GM18511 (cell line): ENCODE measurements at regions not wholly inside any gene's neighbourhood (a gene's known extent, or its start where the extent isn't known, plus 50 kb on each side); places are given as distances from the start of the nearest gene placed in this dataset.

Source experiments
- ATAC-seq: cut with Tn5 transposase; IDR thresholded peaks from one replicate; pipeline ENCODE4 v1.9.1; 2021; ENCODE audit warnings: mild to moderate bottlenecking, moderate library complexity; ENCODE audit not compliant: unreplicated experiment

DNA sequence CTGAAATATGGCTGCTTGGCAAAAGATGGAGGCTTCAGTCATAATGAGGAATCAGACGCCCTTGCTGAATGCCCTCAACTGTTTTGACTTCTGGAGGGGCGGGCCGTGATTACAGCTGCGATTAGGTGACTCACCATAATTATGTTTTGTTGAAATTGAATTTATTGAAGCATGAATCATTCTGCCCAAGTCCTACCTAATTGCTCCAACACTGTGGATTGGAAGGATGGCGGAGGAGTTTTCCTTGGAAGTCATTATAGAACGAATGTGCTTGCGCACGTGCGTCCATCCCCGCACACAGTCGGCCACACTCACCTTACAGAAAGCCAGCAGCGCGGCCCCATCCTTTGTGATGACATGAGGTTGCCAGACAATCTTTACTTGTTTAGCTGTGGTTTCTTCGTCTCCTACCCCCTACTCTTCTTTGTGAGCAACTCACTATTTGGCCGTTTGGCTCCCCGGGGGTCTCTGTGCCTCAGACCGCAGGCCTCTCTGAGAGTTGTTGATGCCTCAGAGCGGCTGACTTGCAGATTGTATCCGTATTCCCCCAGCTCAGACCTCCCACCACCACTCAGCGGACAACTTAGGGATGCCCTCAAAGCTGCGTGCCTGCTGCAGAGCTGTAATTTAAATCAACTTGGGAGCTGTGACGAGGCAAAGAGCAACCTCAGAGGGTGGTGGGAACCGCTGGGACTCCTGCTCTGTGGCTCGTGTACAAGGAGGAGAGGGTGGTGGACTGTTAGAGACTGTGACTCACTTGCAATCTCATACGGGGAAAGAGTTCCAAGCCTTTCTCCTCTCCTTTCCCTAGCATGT is 513.4 kb downstream of the TNS1 start:
- no peak for ATAC-seq

DNA sequence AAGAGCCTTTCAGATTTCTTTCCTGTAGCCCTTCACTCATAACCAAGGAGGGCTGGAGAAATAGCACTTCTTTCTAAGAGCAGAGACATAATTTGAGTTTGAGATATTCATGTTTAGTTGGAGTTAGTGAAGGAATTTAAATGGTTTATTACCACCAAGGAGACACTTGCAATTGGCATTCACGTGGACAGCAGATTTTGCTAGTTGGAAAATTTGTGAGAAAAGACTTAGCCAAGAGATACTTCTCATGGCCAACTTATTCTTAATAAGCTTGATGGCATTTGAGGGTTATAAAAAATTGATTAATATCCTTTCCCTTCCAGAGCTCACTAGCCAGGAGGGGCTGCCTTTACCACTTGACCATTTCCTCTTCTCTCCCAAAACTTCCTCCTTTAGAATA is 518.7 kb downstream of the TNS1 start:
- no peak for ATAC-seq

DNA sequence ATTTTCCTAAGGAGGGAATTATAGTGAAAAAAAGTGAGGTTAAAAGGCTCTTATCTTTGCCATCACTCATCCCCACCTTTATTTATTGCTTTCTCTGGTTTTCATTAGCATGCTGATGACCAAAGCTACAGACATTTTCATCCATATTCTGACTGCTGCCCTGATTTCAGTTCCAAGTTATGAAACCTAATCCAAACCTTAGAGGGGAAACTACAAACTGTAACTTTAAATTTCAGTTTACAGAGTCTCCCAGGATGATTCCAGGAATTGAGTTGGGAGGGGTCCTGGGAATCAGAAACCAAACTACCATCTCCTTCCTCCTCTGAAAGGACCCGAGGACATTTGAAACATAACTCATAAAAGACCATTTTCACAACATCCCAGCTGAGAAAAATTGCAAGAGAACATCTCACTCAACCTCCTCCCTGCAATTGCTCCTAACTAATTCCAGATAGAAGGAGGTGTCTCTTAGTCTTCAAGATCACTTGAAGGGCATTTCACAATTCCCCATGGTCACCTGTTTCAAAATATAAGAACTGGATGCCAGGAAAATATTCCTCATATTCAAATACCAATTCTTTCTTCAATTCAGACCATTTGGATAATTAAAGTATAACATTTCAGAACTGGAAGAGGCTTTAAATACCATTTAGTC is 520.6 kb downstream of the TNS1 start:
- no peak for ATAC-seq

DNA sequence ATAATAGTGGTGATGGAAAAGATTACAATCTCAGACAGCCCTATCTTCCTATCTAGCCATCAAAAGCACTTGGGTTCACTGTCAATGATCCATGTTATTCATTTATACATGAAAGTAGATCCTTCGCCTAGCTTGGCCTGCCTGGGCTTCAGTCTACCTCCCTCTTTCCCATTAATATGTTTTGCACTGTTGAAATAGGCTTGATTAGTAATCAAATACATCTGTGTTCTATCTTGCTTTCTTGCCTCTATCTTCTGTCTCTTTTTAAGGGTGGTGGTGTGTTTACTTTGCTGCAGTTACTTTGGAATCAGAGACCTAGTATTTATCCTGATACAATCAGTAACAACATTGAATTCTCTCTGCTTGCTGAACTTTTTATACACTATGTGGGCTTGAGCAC is 521.2 kb downstream of the TNS1 start:
- no peak for ATAC-seq

DNA sequence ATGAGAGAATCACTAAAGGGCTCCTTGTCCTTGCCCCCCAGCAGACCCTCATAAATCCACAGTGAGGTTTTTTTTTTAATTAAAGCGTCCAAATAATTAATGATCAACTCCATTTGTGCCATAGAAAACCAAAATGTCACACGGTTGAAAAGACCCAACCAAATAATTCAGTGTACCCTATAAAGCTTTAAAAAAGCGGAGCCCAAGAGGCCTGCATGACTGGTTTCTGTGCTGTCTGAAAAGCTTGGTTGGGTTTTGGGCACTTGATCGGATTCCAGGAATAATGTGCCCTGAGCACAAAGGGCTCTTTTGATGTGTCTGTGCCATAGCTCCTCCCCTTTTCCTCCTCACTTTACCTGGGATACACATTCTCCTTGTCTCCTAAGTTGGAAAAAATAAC is 523.2 kb downstream of the TNS1 start:
- ATAC-seq, result no peak

DNA sequence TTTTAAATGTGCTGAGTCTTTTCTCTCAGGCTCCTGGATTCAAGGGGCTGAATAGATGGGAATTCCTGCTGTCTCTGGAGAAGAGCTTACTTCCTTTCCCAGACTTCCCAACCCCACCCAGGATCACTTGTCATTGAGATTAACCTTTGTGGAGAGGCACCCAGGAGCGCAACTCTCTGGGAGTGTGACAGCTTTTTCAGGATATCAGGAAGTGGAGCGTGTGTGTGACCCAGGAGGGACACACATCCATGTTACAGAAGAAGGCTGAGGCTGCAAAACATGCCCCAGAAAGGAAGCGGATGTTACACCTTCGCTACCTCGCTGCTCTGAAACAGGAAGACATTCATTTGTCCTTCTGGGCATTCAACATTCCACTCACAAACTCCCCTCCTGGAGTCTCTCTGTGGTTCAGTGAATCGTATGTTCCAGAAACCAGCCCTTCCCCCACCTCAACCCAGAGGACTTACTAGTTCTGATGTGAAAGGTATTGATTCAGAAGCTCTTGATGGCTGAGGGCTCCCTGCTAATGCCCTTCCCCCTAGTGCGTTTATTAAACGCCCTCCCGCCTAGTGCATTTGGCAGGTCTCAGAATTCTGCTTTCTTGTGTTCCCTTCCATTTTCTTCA is 523.9 kb downstream of the TNS1 start:
- no peak for ATAC-seq

DNA sequence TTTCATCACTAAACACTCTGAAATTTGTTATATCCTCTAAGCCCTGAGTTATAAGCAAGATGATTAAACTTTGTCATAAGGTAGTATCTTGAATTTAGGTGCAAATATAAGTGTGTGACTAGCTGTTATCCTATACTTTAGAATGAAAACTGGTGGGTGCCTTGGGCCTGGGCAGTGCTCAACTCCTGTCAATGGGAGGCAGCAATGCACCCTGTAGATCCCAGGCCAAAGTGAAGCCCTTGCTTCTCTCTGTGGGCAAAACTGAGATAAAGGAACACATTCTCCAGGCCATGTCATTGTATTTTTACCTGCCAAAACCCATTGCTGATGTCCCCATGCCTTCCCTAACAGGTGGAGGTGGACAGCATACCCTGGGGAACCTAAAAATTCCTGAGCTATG is 525.2 kb downstream of the TNS1 start:
- no peak for ATAC-seq

DNA sequence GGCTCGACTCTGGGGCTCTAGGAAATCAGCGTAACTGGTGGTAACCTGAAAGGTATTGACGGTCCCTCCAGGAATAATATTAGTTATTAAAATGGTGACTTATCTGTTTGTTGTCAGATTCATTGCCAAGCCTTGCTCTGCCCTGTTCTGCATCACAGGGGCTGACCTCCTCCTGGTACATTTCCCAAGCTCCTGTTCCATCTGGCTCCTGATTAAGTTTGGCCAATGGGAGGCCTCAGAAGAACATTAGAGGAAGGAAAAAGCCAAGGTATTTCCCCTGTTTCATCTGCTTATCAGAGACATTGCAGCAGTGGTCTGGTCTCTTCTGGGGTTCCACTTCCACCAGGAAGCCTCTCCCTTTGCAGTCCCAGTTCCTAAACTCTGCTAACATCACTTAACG is 527.0 kb downstream of the TNS1 start:
- no peak for ATAC-seq

DNA sequence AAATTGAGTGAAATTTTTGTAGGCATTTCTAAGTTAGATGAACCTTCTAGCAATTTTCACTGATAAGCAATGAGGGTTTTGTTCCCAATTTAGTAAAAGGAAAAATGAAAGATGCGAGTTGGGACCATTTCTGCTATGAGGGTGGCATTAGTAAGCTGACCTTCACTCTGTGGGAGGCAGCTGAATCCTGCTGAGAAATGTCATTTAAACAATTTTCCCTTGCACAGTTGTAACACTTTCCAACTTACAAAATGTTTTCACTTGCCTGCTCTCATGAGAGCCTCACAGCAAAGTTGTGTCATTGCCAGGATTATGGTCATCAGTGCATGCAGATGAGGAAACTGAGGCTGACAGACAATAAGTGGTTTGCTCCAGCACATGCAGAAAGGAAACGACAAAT is 527.7 kb downstream of the TNS1 start:
- no peak for ATAC-seq

DNA sequence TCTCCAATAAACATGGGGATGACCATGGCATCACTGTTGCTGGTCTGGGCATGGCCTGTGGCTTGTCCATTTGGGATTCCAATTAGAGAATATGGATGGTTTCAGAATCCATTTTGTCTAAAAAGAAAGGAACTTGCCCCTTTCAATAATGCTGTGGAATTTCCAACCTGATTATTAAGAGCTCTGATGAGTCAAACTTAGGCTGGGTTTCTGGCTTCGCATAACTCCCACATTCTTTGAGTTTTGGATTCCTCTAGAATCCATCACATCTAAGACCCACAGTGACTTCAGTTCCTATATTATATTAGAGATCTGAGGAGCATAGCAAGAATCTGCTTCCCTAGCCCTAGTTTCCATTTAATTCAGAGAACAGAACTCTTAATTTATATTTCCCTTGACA is 531.5 kb downstream of the TNS1 start:
- no peak for ATAC-seq

DNA sequence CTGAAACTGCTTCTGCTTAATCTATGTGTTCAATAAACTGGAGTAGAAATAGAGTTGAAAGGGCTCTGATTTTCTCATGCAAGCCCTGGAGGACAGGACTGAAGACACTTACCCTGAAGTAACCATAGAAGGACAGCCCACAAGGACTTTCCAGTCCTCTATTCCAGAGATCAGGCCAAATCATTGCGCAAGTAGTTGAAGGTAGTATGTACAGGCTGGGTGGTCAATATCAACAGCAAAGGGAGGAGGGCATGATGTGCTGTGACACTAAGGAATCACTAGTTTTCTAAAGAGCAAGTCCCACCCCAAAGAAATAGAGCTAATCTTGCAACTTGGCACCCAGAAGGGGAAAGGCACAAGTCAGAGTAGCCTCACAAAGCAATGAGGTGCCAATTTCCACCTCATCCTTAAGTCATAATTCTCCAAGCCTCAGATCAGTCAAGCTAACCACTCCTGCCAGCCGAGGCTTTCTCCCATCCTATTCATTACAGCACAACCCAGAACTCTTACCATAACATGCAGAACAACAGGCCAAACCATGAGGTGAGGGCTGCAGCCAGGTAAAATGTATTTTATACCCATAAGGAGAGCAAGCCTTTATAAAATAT is 533.5 kb downstream of the TNS1 start:
- no peak for ATAC-seq

DNA sequence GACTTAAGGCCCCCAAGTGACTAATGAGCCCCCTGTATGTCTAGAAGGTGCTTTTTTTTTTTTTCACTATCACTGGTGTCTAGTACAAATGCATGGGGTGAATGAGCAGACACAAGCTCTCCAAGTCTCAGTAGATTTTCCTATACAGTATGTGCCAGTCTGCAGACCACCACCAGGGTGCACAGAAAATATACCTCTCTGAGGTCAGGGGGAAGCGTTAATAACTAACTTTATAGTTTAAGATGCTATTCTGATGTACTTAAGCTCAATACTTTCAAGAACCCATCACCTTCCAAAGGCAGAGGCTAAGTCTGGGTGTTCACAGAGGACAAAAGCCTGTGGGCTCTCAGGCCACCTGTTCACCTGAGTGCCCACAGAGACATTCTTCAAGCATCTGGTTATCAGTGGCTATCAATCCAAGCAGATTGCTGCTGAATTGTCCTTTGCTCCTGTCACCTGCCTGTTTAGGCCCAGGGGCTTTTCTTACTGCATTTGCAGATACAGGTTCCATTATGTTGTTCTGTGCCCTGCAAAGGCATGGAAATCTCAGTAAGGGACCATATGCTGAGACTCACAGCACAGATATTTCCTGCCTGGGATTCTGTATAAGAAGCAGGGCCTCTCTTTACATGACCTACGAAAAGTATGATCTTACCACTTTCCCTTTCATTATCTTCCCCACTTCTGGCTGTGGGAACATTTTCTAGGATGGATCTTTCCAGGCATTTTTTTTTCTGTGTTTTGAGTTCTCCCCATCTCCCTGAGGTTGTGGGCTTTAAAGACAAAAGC is 534.6 kb downstream of the TNS1 start:
- no peak for ATAC-seq

DNA sequence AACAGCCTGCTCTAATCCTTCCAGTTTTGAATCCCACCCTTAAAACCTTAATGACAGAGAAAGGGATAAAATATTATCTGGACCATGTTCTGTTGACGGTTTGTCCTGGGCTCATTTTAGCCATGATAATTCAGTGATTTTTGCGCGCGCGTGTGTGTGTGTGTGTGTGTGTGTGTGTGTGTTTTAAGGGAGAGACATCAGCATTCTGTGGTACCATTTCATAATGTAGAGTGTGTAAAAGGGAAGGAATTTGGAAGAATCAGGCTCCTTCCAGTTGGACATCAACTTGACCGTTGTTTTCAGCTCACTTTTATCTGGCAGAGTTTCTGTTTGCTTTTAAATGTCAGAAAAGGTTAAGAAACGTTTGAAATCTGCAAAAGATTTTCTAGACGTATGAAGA is 535.5 kb downstream of the TNS1 start:
- no peak for ATAC-seq

DNA sequence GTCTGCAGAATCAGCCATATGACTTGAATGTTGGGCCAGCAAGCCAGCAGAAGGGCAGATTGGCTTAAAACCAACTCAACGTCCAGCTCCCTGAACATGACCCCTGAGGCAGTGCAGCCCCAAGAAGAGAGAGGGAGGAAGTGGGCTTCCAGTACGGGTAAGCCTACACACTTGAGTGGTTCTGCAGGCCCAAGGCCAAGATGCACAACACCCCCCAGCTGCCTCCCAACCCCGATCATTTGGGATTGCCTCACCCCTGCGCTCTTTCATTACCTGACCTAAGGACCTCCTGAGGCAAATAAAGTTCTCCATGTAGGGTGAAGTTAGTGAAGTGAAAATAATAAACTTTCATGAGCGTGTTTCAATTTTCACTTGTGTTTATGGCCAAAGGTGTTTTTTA is 536.0 kb downstream of the TNS1 start:
- ATAC-seq, result no peak

DNA sequence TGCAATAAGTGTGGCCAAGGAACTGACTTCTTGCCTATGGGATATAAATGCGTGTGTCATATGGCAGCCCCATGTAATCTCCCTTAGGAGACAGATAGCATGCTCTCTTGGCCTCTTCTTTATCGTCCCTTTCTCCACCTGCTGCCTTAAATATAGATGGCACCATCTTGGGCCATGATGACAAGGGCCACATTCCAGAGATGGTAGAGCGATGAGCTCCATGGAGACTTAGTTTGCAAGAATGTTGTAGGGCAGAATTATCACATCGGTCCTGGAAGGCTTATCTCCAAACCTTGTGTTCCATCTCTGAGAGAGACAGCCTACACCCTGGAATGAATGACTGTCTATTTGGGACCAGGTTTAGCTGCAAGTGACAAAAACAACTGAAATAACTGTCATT is 536.7 kb downstream of the TNS1 start:
- no peak for ATAC-seq

DNA sequence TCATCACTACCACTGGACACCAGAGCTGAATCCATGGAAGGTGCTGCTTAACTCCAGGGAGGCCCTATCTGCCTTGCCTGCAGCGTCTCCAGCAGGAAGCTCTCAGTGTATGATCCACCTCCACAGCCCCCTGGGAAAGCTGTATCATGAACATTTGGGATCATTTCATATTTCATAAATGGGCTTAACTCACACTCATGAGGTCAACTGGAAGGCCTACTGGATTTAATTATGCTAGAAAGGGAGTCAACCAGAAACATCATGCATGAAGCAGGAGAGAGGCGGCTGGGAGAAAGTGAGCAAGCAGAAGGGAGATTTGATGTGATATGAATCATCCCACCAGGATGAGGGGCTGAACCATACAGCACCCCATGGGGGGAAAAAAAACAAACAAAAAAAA is 537.7 kb downstream of the TNS1 start:
- no peak for ATAC-seq

DNA sequence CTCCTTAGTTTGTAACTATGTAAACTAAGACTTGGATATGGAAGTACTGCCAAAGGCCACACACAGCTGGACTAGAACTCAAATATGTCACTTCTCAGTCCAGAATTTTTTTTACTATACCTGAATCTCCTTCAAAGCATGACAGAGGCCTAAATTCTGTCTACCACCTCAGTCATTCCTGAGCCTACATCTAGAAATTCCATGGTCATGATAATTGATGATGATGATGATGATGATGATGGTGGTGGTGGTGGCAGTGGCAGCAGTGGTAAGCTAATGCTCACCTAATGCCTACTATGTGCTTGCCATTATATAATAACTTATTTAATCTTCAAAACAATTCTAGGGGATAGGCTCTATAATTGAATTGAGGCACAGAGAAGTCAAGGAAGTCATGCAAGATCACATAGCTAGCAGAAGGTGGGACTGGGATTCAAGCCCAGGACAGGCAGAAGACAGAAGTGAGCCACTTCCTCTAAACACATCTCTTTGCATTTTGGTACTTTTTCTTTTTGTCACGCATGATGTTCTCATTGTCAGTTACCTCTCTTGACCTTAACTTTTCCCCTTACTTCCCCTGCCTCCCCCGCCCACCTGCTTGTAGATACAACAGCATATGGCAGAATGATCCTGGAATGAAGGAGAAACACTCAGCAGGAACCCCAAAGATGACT is 539.3 kb downstream of the TNS1 start:
- ATAC-seq, result no peak

DNA sequence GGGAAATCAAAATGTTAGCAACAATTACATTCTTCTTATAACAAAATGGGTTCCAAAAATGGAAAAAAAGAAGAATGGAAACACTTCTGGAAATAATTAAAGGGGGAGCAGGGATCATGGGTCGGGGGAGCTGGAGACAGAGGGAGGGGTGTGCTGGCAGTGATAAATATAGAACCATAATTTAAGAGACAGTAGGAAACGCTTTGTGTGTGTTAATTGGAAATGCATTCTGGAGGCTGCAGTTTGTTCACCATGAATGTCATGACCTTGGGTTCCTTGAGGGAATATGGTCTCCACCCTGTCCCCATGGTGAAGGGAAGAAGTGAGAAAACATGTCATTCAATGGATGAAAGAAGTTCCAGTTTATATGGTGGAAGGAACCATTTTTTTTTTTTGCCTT is 540.7 kb downstream of the TNS1 start:
- no peak for ATAC-seq

DNA sequence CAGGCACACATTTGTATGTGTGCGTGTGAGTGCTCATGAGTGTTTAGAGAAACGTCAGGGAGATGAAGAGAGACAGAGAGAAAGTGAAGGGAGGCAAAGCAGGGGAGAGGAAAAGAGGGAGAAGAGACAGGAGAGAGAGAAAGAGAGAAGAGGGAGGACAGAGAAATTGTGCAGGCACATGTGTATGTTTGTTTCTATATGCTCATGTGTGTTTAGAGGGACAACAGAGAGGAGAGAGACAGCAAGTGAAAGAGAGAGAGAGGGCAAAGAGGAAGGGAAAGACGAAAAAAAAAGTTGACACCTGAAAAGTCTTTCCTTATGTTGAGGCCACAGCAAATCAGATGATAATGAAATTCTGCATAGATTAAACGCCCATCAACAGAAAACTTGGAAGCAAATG is 541.1 kb downstream of the TNS1 start:
- ATAC-seq, result no peak

DNA sequence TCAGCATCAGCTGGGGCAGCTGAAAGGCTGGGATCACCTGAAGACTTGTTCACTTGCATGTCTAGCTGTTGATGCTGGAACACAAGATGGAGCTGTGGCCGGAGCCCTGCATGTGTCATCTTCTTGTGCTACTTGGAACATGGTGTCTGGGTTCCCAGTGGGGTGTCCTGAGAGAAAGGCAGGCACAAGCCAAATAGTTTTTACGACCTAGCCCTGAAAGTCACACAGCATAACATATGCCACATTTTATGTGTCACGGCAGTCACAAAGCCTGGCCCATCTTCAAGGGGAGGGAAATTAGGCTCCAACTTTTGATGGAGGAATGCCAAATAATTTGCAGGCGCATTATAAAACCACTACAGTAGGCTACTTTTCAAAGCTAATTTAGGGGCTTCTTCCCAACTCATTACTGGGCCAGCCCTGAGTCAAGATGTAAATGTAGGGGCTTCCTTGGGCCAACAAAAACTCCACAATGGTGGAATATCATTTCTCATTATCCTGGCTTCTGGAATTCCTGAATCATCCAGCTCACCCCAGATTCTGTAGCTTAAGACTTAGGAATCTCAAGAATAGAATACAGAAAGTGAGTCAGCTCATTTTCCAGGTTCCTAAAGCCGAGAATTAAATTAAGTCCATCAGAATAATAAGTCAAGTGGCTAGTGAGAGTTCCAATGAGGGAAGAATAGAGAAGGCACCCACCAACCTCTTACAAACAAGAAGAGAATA is 543.0 kb downstream of the TNS1 start:
- ATAC-seq, result no peak
